ENCODE measurements at regions not wholly inside any gene's neighbourhood (a gene's known extent, or its start where the extent isn't known, plus 50 kb on each side); places are given as distances from the start of the nearest gene placed in this dataset.

DNA sequence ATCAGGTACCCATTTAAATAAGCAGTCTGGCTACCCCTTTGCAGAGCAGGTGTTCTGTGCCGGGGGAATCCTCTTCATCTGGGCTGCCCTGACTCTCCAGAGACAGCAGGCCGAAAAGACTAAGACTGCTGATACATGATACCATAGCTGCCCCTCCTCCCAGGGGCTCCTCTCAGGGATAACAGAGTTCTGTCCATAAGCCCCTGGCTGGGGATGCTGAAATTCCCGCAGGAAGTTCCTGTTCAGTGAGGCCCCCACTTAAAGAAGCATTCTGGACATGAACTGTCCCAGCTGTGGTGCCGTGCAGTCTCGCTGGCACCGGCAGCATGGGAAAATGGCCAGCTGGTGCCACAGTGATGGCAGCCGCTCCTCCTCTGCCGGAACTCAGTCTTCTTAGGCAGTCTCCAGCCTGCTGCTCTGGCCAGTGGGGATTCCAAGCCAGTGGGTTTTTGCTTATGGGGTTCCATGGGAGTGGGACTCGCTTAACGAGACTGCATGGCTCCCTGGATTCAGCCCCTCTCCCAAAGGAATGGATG is 1026.2 kb downstream of the NAALADL2 start:
- H3K27me3 Mint-ChIP-seq (ENCODE audit: insufficient read depth), result no peaks in the 10 kb centered on the region; the same call in 1 of the 2 replicates
- 0 out of 2 replicates have a peak, but pooled peaks cover 4% of the 10 kb centered on the region for H3K36me3 Mint-ChIP-seq (ENCODE audit: low read depth)
- TF ChIP-seq, protein P1, sequence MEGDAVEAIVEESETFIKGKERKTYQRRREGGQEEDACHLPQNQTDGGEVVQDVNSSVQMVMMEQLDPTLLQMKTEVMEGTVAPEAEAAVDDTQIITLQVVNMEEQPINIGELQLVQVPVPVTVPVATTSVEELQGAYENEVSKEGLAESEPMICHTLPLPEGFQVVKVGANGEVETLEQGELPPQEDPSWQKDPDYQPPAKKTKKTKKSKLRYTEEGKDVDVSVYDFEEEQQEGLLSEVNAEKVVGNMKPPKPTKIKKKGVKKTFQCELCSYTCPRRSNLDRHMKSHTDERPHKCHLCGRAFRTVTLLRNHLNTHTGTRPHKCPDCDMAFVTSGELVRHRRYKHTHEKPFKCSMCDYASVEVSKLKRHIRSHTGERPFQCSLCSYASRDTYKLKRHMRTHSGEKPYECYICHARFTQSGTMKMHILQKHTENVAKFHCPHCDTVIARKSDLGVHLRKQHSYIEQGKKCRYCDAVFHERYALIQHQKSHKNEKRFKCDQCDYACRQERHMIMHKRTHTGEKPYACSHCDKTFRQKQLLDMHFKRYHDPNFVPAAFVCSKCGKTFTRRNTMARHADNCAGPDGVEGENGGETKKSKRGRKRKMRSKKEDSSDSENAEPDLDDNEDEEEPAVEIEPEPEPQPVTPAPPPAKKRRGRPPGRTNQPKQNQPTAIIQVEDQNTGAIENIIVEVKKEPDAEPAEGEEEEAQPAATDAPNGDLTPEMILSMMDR (IDR thresholded peaks at IDR 0.05), result no peak

DNA sequence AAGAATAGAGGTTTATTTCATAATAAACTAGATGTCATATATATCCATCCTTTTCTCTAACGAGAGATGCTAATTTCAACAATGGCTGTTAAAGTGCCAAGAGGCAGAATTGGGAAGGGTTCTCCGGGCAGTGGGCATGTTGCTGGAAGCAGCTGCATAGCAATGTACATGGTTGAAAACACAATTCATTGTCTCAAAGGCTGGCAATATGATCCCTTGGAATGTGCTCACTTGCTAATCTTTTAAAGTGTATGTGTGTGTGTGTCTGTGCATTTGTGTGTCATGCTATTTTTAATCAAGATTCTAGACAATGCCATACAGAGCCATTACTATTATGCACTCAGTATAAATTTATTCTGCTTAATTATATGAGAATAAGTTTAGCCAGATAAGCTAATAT is 1020.3 kb downstream of the NAALADL2 start:
- Mint-ChIP-seq H3K27ac (no peak overlapping the region), H3K4me1 (ENCODE audit: low read depth) (no peaks in the 10 kb centered on the region), H3K27me3 (ENCODE audit: insufficient read depth) (no peaks in the 10 kb centered on the region; the same call in 1 of the 2 replicates), H3K36me3 (ENCODE audit: low read depth) (0 out of 2 replicates have a peak, but pooled peaks cover 4% of the 10 kb centered on the region), H3K9me3 (peaks cover 5% of the 10 kb centered on the region; the same call in 1 of the 2 replicates), H3K4me3 (no peak overlapping the region)
- TF ChIP-seq, protein P1 (IDR thresholded peaks at IDR 0.05), result no peak
- no peak for DNase-seq

More for the DNA sequence above, 1026.2 kb downstream of the NAALADL2 start:
- no peaks in the 10 kb centered on the region for H3K4me1 Mint-ChIP-seq (ENCODE audit: low read depth)
- H3K4me3 Mint-ChIP-seq, result no peak overlapping the region
- no peak overlapping the region for H3K27ac Mint-ChIP-seq
- H3K9me3 Mint-ChIP-seq, result peaks cover 5% of the 10 kb centered on the region; the same call in 1 of the 2 replicates
- DNase-seq, result no peak

DNA sequence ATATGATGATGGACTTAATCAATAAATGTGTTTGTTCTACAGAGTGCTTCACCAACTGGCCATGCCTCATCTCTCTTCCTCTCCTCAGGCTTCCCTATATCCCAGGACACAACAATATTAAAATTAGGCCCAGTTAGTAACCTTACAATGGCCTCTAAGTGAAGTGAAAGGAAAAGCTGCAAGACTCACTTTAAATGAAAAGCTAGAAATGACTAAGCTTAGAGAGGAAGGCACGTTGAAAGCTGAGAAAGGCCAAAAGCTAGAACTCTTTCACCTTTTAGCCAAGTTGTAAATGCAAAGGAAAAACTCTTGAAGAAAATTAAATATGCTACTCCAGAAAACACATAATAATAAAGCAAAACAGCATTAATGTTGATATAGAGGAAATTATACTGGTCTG is 1010.3 kb downstream of the NAALADL2 start:
- TF ChIP-seq, protein P1 (IDR thresholded peaks at IDR 0.05), result no peak
- Mint-ChIP-seq H3K4me3 (no peak overlapping the region), H3K36me3 (ENCODE audit: low read depth) (peaks cover 7% of the 10 kb centered on the region), H3K27ac (no peak overlapping the region), H3K27me3 (ENCODE audit: insufficient read depth) (peaks cover 1% of the 10 kb centered on the region; the same call in 1 of the 2 replicates), H3K4me1 (ENCODE audit: low read depth) (no peaks in the 10 kb centered on the region), H3K9me3 (peaks cover 9% of the 10 kb centered on the region; the same call in 1 of the 2 replicates)
- DNase-seq, result no peak

DNA sequence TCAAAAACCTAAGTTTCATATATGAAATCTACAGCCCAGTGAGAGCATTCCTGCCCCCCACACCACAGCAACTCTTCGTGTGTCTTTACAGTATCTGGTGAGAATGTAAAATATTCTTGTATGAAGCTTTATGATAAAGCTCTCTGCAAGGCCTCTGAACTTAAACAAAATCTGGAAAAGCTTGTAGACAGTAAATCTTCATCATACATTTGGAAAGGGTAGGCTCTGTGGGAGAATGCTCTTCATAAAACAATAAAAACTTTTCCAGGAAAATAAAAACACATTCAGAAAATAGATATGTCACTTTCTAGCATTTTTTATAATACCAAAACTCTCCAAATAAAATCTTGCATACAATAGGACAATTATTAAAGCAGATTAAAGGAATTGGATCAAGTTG is 1009.5 kb downstream of the NAALADL2 start:
- Mint-ChIP-seq H3K9me3 (peaks cover 9% of the 10 kb centered on the region; the same call in 1 of the 2 replicates), H3K27me3 (ENCODE audit: insufficient read depth) (peaks cover under 1% of the 10 kb centered on the region), H3K4me1 (ENCODE audit: low read depth) (no peaks in the 10 kb centered on the region), H3K27ac (no peak overlapping the region), H3K36me3 (ENCODE audit: low read depth) (peaks cover 7% of the 10 kb centered on the region), H3K4me3 (no peak overlapping the region)
- no peak for DNase-seq
- TF ChIP-seq, protein P1 (IDR thresholded peaks at IDR 0.05), result no peak

DNA sequence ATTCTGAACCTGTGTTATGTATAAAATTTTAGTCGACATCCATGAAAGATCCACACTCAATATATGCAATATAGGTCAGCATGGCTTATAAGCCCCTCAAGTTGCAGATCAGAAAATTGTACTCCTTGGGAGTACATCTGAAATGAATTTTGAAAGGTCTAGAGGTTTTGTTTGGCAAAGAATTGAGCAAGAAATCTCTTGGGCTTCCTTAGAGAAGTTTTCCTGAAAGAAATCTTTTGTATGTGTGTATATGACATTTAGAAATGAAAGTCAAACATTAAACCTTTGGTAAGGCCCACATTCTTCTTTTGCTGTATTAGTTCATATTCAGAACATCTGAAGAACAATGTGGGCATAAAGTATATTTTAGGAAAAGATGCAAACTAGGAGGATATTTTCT is 1006.6 kb downstream of the NAALADL2 start:
- Mint-ChIP-seq H3K4me3 (no peak overlapping the region), H3K27me3 (ENCODE audit: insufficient read depth) (no peaks in the 10 kb centered on the region; the same call in 1 of the 2 replicates), H3K36me3 (ENCODE audit: low read depth) (no peaks in the 10 kb centered on the region), H3K4me1 (ENCODE audit: low read depth) (no peaks in the 10 kb centered on the region), H3K9me3 (no peaks in the 10 kb centered on the region), H3K27ac (no peak overlapping the region)
- TF ChIP-seq, protein P1 (IDR thresholded peaks at IDR 0.05), result no peak
- no peak for DNase-seq
